ENCODE measurements at regions not wholly inside any gene's neighbourhood (a gene's known extent, or its start where the extent isn't known, plus 50 kb on each side); places are given as distances from the start of the nearest gene placed in this dataset.

DNA sequence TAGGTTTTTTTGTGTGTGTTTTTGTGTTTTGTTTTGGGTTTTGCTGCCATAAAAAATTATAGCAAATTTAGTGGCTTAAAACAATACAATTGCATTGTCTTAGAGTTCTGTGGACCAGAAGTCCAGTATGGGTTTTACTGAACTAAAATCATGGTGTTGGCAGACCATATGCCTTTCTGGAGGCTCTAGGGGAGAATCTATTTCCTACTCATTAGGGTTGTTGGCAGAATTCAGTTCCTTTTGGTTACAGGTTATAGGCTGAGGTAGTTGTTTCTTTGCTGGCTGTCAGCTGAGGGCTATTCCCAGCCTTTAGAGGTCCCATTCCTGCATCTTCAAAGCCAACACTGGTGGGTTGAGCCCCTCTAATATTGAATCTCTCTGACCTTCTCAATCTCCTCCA lies 181.3 kb downstream of the IBTK start:
- Mint-ChIP-seq H3K27ac (no peak overlapping the region), H3K27me3 (ENCODE audit: low read depth) (no peaks in the 10 kb centered on the region), H3K4me1 (ENCODE audit: low read depth) (no peaks in the 10 kb centered on the region), H3K9me3 (peaks cover 1% of the 10 kb centered on the region), H3K36me3 (ENCODE audit: low read depth) (no peaks in the 10 kb centered on the region), H3K4me3 (no peak overlapping the region)
- intact Hi-C loops (cut with micrococcal nuclease), result no loop called here
- DNase-seq, result no peak
- CTCF ChIA-PET, result no interaction called here

GRCh38 chr6:82063574-82063973 lies 184.0 kb downstream of the IBTK start:
- H3K4me3 Mint-ChIP-seq, result no peak overlapping the region
- no peak for DNase-seq
- peaks cover 1% of the 10 kb centered on the region for H3K9me3 Mint-ChIP-seq
- no peak overlapping the region for H3K27ac Mint-ChIP-seq
- no peaks in the 10 kb centered on the region for H3K36me3 Mint-ChIP-seq (ENCODE audit: low read depth)
- no peaks in the 10 kb centered on the region for H3K27me3 Mint-ChIP-seq (ENCODE audit: low read depth)
- no peaks in the 10 kb centered on the region for H3K4me1 Mint-ChIP-seq (ENCODE audit: low read depth)
- intact Hi-C loops (cut with micrococcal nuclease), result no loop called here
- CTCF ChIA-PET, result no interaction called here

DNA sequence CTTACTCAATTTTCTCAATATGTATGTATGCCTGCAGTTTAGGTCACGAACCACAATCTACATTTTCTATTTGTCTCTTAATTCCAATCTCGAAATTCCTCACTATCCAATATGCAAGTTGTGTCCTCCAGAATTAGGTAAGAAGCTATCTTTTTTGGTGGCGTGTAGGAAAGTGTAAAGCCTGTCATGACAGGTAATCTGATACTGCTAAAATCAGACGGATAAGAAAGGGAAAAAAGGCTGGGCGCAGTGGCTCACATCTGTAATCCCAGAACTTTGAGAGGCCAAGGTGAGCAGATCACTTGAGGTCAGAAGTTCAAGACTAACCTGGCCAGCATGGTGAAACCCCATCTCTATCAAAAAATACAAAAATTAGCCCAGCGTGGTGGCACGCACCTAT lies 185.3 kb downstream of the IBTK start:
- no peak for DNase-seq
- Mint-ChIP-seq H3K9me3 (peaks cover 1% of the 10 kb centered on the region), H3K27me3 (ENCODE audit: low read depth) (no peaks in the 10 kb centered on the region), H3K27ac (no peak overlapping the region), H3K4me1 (ENCODE audit: low read depth) (no peaks in the 10 kb centered on the region), H3K4me3 (no peak overlapping the region), H3K36me3 (ENCODE audit: low read depth) (no peaks in the 10 kb centered on the region)
- CTCF ChIA-PET, result no interaction called here
- intact Hi-C loops (cut with micrococcal nuclease), result no loop called here

DNA sequence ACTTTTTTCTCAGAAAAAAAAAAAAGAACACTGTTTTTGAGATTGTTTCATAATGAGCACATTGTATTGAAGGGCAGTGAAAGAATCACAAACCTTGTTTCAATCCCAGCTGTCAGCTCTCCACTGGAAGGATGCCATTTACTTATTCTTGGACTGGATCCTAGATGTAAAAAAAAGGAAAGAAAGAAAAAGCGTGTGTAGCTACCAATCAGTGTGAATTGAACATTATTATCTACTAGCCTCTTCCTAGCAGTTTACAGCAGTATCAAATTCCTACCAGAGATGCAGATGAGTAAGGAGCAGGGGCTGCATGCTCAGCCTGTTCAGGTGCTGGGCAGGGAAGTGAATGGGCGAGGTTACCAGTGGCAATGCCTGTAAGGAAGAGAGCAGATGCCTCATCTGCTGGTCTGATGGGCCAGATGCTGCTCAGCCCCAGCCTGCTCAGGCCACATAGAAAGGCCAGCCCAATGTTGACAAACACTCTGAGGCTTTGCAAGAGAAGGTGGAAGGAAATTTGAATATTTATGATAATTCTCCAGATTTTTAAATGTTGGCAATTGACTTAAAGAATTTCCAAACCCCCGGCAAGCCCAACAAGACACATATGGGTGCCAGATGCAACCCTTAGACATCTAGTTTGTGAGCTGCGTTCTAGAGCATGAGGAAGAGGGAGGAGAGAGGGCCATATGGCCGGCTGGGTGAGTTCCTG lies 189.5 kb downstream of the IBTK start:
- Mint-ChIP-seq H3K27ac (no peak overlapping the region), H3K36me3 (ENCODE audit: low read depth) (no peaks in the 10 kb centered on the region), H3K4me3 (no peak overlapping the region), H3K27me3 (ENCODE audit: low read depth) (peaks cover 4% of the 10 kb centered on the region), H3K4me1 (ENCODE audit: low read depth) (no peaks in the 10 kb centered on the region), H3K9me3 (peaks cover 1% of the 10 kb centered on the region)
- CTCF ChIA-PET, result interaction anchor here (0.6 kb wide), 1 partner anchor 326 kb away, joined by 3 read pairs; no protein-coding TSS in a partner anchor
- intact Hi-C loops (cut with micrococcal nuclease), result no loop called here
- DNase-seq, result no peak

GRCh38 chr6:82056567-82056966 lies 191.0 kb downstream of the IBTK start:
- Mint-ChIP-seq H3K4me3 (no peak overlapping the region), H3K4me1 (ENCODE audit: low read depth) (no peaks in the 10 kb centered on the region), H3K9me3 (no peaks in the 10 kb centered on the region), H3K27me3 (ENCODE audit: low read depth) (peaks cover 4% of the 10 kb centered on the region), H3K36me3 (ENCODE audit: low read depth) (no peaks in the 10 kb centered on the region), H3K27ac (no peak overlapping the region)
- intact Hi-C loops (cut with micrococcal nuclease), result no loop called here
- no peak for DNase-seq
- CTCF ChIA-PET, result no interaction called here

DNA sequence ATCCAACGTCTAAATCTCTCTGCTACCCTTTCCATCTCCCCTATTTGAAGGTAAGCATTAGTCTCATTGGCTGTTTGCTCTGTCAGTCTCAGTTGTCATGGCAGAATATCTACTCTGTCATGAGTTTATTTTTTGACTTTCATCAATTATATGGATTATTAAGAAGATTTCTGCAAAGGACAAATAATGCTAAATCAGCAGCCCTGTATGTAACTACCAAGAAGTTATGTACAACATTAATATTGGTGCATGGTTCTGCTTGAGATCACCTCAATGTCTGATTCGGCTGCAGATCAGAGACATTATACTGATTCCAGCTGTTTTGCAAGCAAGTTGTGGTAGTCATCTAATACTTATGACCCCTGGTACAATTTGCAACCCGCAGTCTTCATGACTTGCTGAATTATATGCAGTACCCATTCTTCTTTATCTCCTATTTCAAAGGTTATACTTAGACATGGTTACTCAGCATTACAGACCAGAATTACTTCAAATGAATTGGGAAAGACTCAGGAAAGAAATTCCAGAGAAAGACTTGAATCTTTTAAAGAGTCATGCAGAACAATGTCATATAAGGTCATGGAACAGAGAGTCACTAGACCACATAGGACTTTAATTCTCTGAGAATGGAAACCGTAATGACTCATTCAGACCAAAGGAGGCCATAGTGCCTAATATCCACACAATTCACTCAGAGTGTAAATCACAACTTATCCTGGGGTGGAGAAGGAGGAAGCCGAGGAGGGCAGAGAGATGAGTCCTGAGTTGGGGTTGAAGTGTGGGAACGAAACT lies 201.4 kb downstream of the IBTK start:
- H3K4me1 Mint-ChIP-seq (ENCODE audit: low read depth), result no peaks in the 10 kb centered on the region
- H3K27me3 Mint-ChIP-seq (ENCODE audit: low read depth), result no peaks in the 10 kb centered on the region
- H3K9me3 Mint-ChIP-seq, result no peaks in the 10 kb centered on the region
- H3K4me3 Mint-ChIP-seq, result no peak overlapping the region
- DNase-seq, result no peak
- CTCF ChIA-PET, result no interaction called here
- intact Hi-C loops (cut with micrococcal nuclease), result no loop called here
- no peak overlapping the region for H3K27ac Mint-ChIP-seq
- no peaks in the 10 kb centered on the region for H3K36me3 Mint-ChIP-seq (ENCODE audit: low read depth)

- H3K9me3 Mint-ChIP-seq, result no peaks in the 10 kb centered on the region
- H3K36me3 Mint-ChIP-seq (ENCODE audit: low read depth), result no peaks in the 10 kb centered on the region
- peak; percentile 14 for DNase-seq
- no peak overlapping the region for H3K4me3 Mint-ChIP-seq
- H3K27ac Mint-ChIP-seq, result no peak overlapping the region
- CTCF ChIA-PET, result no interaction called here
- H3K27me3 Mint-ChIP-seq (ENCODE audit: low read depth), result no peaks in the 10 kb centered on the region
- intact Hi-C loops (cut with micrococcal nuclease), result loop anchor here (1.0 to 5.0 kb wide), 3 partner anchors 273 to 1703 kb away; no protein-coding TSS in a partner anchor
- no peaks in the 10 kb centered on the region for H3K4me1 Mint-ChIP-seq (ENCODE audit: low read depth)
Observed at GRCh38 chr6:82040405-82041221, 206.9 kb downstream of the IBTK start.

- CTCF ChIA-PET, result interaction anchor here (0.7 kb wide), 1 partner anchor 50 kb away, joined by 3 read pairs; no protein-coding TSS in a partner anchor
- Mint-ChIP-seq H3K27me3 (ENCODE audit: low read depth) (no peaks in the 10 kb centered on the region), H3K9me3 (no peaks in the 10 kb centered on the region), H3K4me3 (no peak overlapping the region), H3K27ac (no peak overlapping the region), H3K4me1 (ENCODE audit: low read depth) (no peaks in the 10 kb centered on the region), H3K36me3 (ENCODE audit: low read depth) (no peaks in the 10 kb centered on the region)
- intact Hi-C loops (cut with micrococcal nuclease), result no loop called here
- DNase-seq, result no peak
Observed at GRCh38 chr6:82038631-82039030, 208.9 kb downstream of the IBTK start.

GRCh38 chr6:82035526-82035925 lies 212.0 kb downstream of the IBTK start:
- H3K9me3 Mint-ChIP-seq, result no peaks in the 10 kb centered on the region
- H3K27ac Mint-ChIP-seq, result no peak overlapping the region
- CTCF ChIA-PET, result no interaction called here
- H3K4me3 Mint-ChIP-seq, result no peak overlapping the region
- H3K36me3 Mint-ChIP-seq (ENCODE audit: low read depth), result no peaks in the 10 kb centered on the region
- intact Hi-C loops (cut with micrococcal nuclease), result no loop called here
- H3K27me3 Mint-ChIP-seq (ENCODE audit: low read depth), result no peaks in the 10 kb centered on the region
- DNase-seq, result no peak
- no peaks in the 10 kb centered on the region for H3K4me1 Mint-ChIP-seq (ENCODE audit: low read depth)

- intact Hi-C loops (cut with micrococcal nuclease), result no loop called here
- Mint-ChIP-seq H3K9me3 (no peaks in the 10 kb centered on the region), H3K27ac (no peak overlapping the region), H3K27me3 (ENCODE audit: low read depth) (no peaks in the 10 kb centered on the region), H3K4me3 (no peak overlapping the region), H3K4me1 (ENCODE audit: low read depth) (no peaks in the 10 kb centered on the region), H3K36me3 (ENCODE audit: low read depth) (no peaks in the 10 kb centered on the region)
- CTCF ChIA-PET, result no interaction called here
- no peak for DNase-seq
Observed at GRCh38 chr6:82033631-82034211, 213.8 kb downstream of the IBTK start.

DNA sequence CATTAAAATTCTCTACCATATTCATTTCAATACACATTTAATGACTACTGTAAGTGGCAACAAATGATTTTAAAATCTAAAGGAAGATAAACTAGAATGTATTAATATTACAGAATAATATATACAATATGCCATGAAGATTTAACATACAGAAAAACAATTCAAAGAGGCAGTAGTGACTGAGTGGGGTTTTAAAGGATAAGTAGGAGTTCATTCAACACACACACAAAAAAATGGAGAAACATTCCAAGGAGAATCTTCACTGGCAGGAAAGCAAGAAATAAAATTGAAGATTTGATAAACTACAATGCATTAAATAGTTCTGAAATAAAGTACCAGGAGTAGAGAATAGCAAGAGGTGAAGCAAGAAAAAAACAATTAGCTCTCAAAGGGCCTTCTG lies 215.1 kb downstream of the IBTK start:
- intact Hi-C loops (cut with micrococcal nuclease), result no loop called here
- no peaks in the 10 kb centered on the region for H3K4me1 Mint-ChIP-seq (ENCODE audit: low read depth)
- no peak overlapping the region for H3K27ac Mint-ChIP-seq
- no peaks in the 10 kb centered on the region for H3K27me3 Mint-ChIP-seq (ENCODE audit: low read depth)
- H3K36me3 Mint-ChIP-seq (ENCODE audit: low read depth), result no peaks in the 10 kb centered on the region
- no peak overlapping the region for H3K4me3 Mint-ChIP-seq
- CTCF ChIA-PET, result no interaction called here
- H3K9me3 Mint-ChIP-seq, result no peaks in the 10 kb centered on the region
- no peak for DNase-seq

DNA sequence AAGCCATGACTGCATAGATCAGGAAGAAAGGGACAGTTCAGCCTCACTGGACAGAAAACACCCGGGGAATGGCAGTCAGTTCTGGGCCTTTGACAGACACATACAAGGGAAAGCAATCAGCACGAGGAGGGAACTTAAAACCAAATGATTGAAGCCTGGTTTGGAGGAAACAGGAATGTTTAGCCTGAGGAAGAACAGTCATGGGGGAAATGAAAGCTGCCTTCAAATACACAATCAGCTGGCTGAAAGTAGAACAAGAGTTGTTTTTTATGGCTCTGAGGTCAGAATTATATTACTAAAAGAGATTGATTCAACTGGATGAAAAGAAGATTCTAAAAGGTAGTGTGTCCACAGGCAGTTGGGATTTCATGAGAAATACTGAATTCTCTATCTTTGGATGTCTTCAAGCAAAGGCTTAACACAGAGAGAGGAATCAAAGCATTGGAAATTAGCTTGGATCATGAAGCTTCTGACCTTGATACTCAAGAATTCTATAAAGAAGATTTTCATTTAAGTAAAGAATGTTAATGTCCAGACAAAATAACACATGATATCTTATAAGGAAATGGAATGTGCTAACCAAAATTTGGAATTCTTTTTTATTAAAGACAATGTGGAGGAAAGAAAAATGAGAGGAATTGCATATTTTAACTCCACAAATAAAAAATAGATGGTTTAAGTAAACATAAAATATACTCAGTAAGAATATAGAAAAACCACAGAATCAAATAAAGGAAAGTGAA lies 216.6 kb downstream of the IBTK start:
- Mint-ChIP-seq H3K9me3 (no peaks in the 10 kb centered on the region), H3K27ac (no peak overlapping the region), H3K27me3 (ENCODE audit: low read depth) (peaks cover 2% of the 10 kb centered on the region), H3K4me3 (no peak overlapping the region), H3K36me3 (ENCODE audit: low read depth) (no peaks in the 10 kb centered on the region), H3K4me1 (ENCODE audit: low read depth) (no peaks in the 10 kb centered on the region)
- CTCF ChIA-PET, result no interaction called here
- intact Hi-C loops (cut with micrococcal nuclease), result no loop called here
- no peak for DNase-seq
